ENCODE measurements at regions not wholly inside any gene's neighbourhood (a gene's known extent, or its start where the extent isn't known, plus 50 kb on each side); places are given as distances from the start of the nearest gene placed in this dataset.

DNA sequence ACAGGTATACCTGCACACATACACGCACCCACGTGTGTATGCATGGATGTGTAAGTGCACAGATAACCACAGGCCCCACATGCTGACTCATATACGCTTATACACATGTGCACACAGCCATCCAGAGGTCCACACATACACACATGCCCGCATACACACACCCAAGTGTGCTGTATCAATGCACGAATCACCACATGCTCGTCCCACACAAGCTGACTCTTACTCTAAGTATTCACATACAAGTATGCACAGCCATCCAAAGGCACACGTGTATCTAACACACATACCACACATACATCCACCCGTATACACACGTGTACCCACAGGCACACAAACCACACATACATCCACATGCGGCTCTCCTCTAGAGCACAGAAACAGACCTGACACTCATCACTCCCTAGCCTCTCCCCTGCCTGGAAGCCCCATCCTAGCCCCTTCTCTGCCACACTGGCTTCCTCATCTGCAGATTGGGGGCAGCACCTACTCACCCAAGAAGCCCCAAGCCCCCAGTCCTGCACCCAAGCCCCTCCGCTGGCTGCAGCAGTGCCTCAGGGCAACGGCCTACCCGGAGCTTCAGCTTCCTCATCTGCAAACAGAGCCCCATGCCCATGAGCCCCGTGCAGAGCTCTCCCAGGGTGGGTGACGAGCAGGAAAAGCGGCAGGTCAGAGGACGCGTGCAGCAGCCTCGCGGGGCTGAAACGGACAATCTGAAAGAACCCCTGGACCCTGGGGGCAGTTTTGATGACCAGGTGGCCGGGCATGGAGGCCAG, 105.4 kb downstream of the NCOR2 start:
- TF ChIP-seq EZH2 (IDR thresholded peaks at IDR 0.05; ENCODE audit: borderline replicate concordance, low read length), result no peak
- TF ChIP-seq, protein P1, sequence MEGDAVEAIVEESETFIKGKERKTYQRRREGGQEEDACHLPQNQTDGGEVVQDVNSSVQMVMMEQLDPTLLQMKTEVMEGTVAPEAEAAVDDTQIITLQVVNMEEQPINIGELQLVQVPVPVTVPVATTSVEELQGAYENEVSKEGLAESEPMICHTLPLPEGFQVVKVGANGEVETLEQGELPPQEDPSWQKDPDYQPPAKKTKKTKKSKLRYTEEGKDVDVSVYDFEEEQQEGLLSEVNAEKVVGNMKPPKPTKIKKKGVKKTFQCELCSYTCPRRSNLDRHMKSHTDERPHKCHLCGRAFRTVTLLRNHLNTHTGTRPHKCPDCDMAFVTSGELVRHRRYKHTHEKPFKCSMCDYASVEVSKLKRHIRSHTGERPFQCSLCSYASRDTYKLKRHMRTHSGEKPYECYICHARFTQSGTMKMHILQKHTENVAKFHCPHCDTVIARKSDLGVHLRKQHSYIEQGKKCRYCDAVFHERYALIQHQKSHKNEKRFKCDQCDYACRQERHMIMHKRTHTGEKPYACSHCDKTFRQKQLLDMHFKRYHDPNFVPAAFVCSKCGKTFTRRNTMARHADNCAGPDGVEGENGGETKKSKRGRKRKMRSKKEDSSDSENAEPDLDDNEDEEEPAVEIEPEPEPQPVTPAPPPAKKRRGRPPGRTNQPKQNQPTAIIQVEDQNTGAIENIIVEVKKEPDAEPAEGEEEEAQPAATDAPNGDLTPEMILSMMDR (IDR thresholded peaks at IDR 0.05; ENCODE audit: low read length), result no peak
- H3K27me3 ChIP-seq (ENCODE audit: insufficient read depth, low read length), result no peaks in the 10 kb centered on the region
- no peaks in the 10 kb centered on the region for H3K9me2 ChIP-seq (ENCODE audit: low read depth, low read length)
- no peaks in the 10 kb centered on the region for H4K20me1 ChIP-seq (ENCODE audit: insufficient read depth, low read length)
- H3F3A ChIP-seq (ENCODE audit: insufficient read depth, low read length), result no peaks in the 10 kb centered on the region
- H3K36me3 ChIP-seq (ENCODE audit: insufficient read depth, low read length), result peaks cover 14% of the 10 kb centered on the region
- H3K9me3 ChIP-seq (ENCODE audit: low read length), result no peaks in the 10 kb centered on the region
- H3K9ac ChIP-seq (ENCODE audit: low read length), result no peak overlapping the region
- no peak overlapping the region for H3K4me2 ChIP-seq (ENCODE audit: low read length)
- H3K4me1 ChIP-seq (ENCODE audit: insufficient read depth, low read length, severe bottlenecking), result peaks cover 22% of the 10 kb centered on the region
- H3K4me3 ChIP-seq (ENCODE audit: low read depth, low read length, poor library complexity, severe bottlenecking), result no peak overlapping the region
- no peaks in the 10 kb centered on the region for H3K79me2 ChIP-seq (ENCODE audit: insufficient read depth, low read length)
- H2AFZ ChIP-seq (ENCODE audit: low read length), result no peak overlapping the region
- no peak overlapping the region for H3K27ac ChIP-seq (ENCODE audit: low read depth, low read length, poor library complexity, severe bottlenecking)

DNA sequence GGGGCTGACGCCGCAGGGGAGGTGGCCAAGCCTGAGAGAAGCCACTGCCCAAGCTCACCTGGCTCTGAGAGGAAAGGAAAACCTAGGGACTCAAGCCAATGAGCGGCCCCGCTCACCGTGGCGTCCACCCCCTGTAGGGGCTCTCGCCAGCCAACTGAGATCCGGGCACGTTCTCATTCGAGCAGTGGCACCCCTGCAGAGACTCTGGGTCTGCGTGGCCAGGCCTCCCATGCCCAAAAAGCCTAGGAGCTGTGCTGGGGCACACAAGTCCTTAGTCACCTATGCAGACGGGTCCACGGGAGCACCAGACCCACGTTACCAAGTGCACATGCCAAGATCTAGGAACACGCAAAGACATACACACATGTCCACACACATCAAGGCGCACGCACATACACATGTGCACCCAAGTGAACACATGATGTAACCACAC, 106.2 kb downstream of the NCOR2 start:
- Histone ChIP-seq H3K27me3 (ENCODE audit: insufficient read depth, low read length) (no peaks in the 10 kb centered on the region), H3K4me1 (ENCODE audit: insufficient read depth, low read length, severe bottlenecking) (peaks cover 21% of the 10 kb centered on the region), H3K9ac (ENCODE audit: low read length) (no peak overlapping the region), H3K4me3 (ENCODE audit: low read depth, low read length, poor library complexity, severe bottlenecking) (no peak overlapping the region), H3K9me3 (ENCODE audit: low read length) (no peaks in the 10 kb centered on the region), H3K4me2 (ENCODE audit: low read length) (no peak overlapping the region), H3K36me3 (ENCODE audit: insufficient read depth, low read length) (peaks cover 14% of the 10 kb centered on the region), H3K27ac (ENCODE audit: low read depth, low read length, poor library complexity, severe bottlenecking) (no peak overlapping the region), H3F3A (ENCODE audit: insufficient read depth, low read length) (no peaks in the 10 kb centered on the region), H4K20me1 (ENCODE audit: insufficient read depth, low read length) (no peaks in the 10 kb centered on the region), H3K9me2 (ENCODE audit: low read depth, low read length) (no peaks in the 10 kb centered on the region), H2AFZ (ENCODE audit: low read length) (no peak overlapping the region), H3K79me2 (ENCODE audit: insufficient read depth, low read length) (no peaks in the 10 kb centered on the region)
- TF ChIP-seq, protein P1 (IDR thresholded peaks at IDR 0.05; ENCODE audit: low read length), result no peak
- no peak for TF ChIP-seq EZH2 (IDR thresholded peaks at IDR 0.05; ENCODE audit: borderline replicate concordance, low read length)

DNA sequence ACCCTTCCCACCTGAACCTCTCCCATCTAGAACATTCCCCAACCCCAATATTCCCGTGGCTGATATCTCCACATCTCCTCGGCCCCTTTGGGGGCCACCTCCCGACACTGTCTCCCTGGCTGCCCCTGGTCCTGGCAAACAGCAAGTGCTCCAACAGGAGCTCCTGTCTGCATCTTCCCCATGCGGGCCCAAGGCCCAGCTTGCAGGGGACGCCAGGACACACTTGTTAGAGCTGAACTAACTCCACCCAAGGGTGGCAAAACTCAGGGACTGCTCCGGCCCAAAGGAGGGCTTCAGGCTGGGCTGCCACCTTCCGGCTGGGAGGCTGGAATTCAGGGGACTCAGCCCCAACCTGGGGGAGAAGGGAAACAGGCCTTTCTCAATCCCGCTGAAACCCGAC, 106.6 kb downstream of the NCOR2 start:
- Histone ChIP-seq H3K36me3 (ENCODE audit: insufficient read depth, low read length) (peaks cover 16% of the 10 kb centered on the region), H3K9me3 (ENCODE audit: low read length) (no peaks in the 10 kb centered on the region), H3K9ac (ENCODE audit: low read length) (no peak overlapping the region), H2AFZ (ENCODE audit: low read length) (no peak overlapping the region), H3K4me1 (ENCODE audit: insufficient read depth, low read length, severe bottlenecking) (peaks cover 20% of the 10 kb centered on the region), H4K20me1 (ENCODE audit: insufficient read depth, low read length) (no peaks in the 10 kb centered on the region), H3K27ac (ENCODE audit: low read depth, low read length, poor library complexity, severe bottlenecking) (no peak overlapping the region), H3K9me2 (ENCODE audit: low read depth, low read length) (no peaks in the 10 kb centered on the region), H3K79me2 (ENCODE audit: insufficient read depth, low read length) (no peaks in the 10 kb centered on the region), H3K27me3 (ENCODE audit: insufficient read depth, low read length) (no peaks in the 10 kb centered on the region), H3K4me3 (ENCODE audit: low read depth, low read length, poor library complexity, severe bottlenecking) (no peak overlapping the region), H3F3A (ENCODE audit: insufficient read depth, low read length) (no peaks in the 10 kb centered on the region), H3K4me2 (ENCODE audit: low read length) (no peak overlapping the region)
- no peak for TF ChIP-seq EZH2 (IDR thresholded peaks at IDR 0.05; ENCODE audit: borderline replicate concordance, low read length)
- TF ChIP-seq, protein P1 (IDR thresholded peaks at IDR 0.05; ENCODE audit: low read length), result no peak
